ENCODE measurements at regions not wholly inside any gene's neighbourhood (a gene's known extent, or its start where the extent isn't known, plus 50 kb on each side); places are given as distances from the start of the nearest gene placed in this dataset.

GRCh38 chr6:113092795-113093194 is 745.7 kb downstream of the RFPL4B start:
- Histone ChIP-seq H3K36me3 (no peaks in the 10 kb centered on the region), H3K27ac (replicated peaks) (no peak overlapping the region), H3K4me1 (no peaks in the 10 kb centered on the region), H3K4me3 (no peak overlapping the region), H3K9me3 (replicated peaks) (no peaks in the 10 kb centered on the region), H3K27me3 (ENCODE audit: low read depth) (no peaks in the 10 kb centered on the region)
- intact Hi-C loops (cut with micrococcal nuclease) = no loop called here
- TF ChIP-seq, protein P1, sequence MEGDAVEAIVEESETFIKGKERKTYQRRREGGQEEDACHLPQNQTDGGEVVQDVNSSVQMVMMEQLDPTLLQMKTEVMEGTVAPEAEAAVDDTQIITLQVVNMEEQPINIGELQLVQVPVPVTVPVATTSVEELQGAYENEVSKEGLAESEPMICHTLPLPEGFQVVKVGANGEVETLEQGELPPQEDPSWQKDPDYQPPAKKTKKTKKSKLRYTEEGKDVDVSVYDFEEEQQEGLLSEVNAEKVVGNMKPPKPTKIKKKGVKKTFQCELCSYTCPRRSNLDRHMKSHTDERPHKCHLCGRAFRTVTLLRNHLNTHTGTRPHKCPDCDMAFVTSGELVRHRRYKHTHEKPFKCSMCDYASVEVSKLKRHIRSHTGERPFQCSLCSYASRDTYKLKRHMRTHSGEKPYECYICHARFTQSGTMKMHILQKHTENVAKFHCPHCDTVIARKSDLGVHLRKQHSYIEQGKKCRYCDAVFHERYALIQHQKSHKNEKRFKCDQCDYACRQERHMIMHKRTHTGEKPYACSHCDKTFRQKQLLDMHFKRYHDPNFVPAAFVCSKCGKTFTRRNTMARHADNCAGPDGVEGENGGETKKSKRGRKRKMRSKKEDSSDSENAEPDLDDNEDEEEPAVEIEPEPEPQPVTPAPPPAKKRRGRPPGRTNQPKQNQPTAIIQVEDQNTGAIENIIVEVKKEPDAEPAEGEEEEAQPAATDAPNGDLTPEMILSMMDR (IDR thresholded peaks at IDR 0.05; ENCODE audit: borderline replicate concordance) = no peak
- no peak for DNase-seq

DNA sequence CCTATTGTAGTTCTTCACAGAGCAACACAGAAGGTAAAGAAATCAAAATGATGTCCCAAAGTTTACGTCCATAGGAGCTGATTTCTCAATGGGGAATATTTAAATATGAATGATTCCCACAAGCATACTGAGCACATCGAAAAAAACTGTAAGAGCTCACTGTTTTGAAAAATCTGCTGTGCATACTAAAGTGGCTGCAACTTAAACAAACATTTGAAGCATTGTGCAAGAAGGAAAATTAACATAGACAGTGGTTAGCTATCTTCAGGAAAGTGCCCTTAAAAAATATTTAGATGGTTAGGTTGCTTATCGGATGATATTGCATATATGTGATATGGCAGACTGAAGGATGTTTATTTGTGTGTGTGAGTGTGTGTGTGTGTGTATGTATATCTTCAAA is 747.6 kb downstream of the RFPL4B start:
- Histone ChIP-seq H3K27ac (replicated peaks) (no peak overlapping the region), H3K4me1 (no peaks in the 10 kb centered on the region), H3K36me3 (no peaks in the 10 kb centered on the region), H3K27me3 (ENCODE audit: low read depth) (no peaks in the 10 kb centered on the region), H3K4me3 (no peak overlapping the region), H3K9me3 (replicated peaks) (no peaks in the 10 kb centered on the region)
- no peak for DNase-seq
- TF ChIP-seq, protein P1 (IDR thresholded peaks at IDR 0.05; ENCODE audit: borderline replicate concordance) = no peak
- intact Hi-C loops (cut with micrococcal nuclease) = no loop called here

DNA sequence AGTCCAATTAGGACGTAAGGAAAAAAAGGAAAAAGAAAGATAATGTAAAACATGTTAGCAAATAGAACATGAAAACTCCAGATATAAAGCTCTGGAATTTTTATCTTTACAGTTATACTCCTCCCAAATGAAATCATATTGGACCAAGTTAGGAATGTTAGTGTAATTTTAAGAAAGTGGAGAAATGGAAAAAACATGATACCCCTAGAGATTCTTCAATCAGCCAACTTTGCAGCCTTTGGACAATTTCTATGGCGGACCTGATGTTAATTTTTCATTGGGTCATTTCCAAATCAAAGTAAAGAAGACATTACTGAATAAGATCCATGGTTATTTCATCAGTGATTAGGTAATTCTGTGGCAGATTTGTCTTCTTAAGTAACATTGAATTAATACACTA is 748.7 kb downstream of the RFPL4B start:
- H3K27ac ChIP-seq (replicated peaks) = no peak overlapping the region

GRCh38 chr6:113102761-113103160 is 754.4 kb upstream of the MARCKS start:
- TF ChIP-seq, protein P1 (IDR thresholded peaks at IDR 0.05; ENCODE audit: borderline replicate concordance) = no peak
- Histone ChIP-seq H3K4me3 (no peak overlapping the region), H3K27me3 (ENCODE audit: low read depth) (no peaks in the 10 kb centered on the region), H3K9me3 (replicated peaks) (no peaks in the 10 kb centered on the region), H3K4me1 (peaks cover 13% of the 10 kb centered on the region), H3K36me3 (no peaks in the 10 kb centered on the region), H3K27ac (replicated peaks) (peak overlapping the region; percentile 23)
- DNase-seq = no peak
- intact Hi-C loops (cut with micrococcal nuclease) = no loop called here

More for the DNA sequence above, 748.7 kb downstream of the RFPL4B start:
- Histone ChIP-seq H3K4me3 (no peak overlapping the region), H3K36me3 (no peaks in the 10 kb centered on the region), H3K4me1 (no peaks in the 10 kb centered on the region), H3K27me3 (ENCODE audit: low read depth) (no peaks in the 10 kb centered on the region), H3K9me3 (replicated peaks) (no peaks in the 10 kb centered on the region)
- no peak for DNase-seq
- TF ChIP-seq, protein P1 (IDR thresholded peaks at IDR 0.05; ENCODE audit: borderline replicate concordance) = no peak
- intact Hi-C loops (cut with micrococcal nuclease) = no loop called here

DNA sequence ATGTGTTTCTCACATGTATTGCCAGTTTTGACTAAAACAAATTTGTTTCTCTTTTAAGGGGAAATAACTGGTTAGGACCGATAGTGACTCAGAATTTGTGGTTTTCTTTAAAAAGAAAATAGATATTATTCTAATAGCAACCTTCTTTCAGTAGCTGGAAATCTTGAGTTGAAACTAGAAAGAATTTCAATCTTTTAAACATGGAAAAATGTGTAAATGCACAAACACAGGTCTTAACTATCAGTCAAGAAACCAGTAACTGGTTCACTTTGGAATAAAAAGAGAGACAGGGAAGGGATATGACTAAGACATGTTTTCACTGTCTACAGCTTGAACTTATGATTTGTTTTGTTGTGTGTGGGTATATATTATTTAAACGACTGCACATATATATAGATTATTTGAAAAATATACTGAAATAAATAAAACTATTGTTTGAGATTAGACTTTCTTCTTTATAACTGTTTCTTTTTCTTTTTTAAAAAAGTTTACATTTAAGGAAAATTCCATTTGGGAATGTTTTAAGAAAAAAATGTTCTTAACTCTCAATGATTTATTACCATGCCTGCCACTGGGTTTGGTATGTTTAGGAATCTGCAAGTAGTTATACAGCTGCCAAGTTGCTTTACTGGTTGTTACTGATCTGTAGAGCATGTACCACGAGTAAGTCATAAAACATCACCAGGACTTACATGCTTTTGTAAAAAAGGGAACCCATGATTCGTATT is 753.3 kb upstream of the MARCKS start:
- no peak overlapping the region for H3K27ac ChIP-seq (replicated peaks)
- TF ChIP-seq, protein P1 (IDR thresholded peaks at IDR 0.05; ENCODE audit: borderline replicate concordance) = no peak
- no peak for DNase-seq

More for the DNA sequence above, 753.3 kb upstream of the MARCKS start:
- Histone ChIP-seq H3K4me3 (no peak overlapping the region), H3K4me1 (peaks cover 13% of the 10 kb centered on the region), H3K9me3 (replicated peaks) (peaks cover 3% of the 10 kb centered on the region), H3K27me3 (ENCODE audit: low read depth) (no peaks in the 10 kb centered on the region), H3K36me3 (no peaks in the 10 kb centered on the region)
- intact Hi-C loops (cut with micrococcal nuclease) = no loop called here

All from left ventricle myocardium inferior (tissue), 1 donor.